ENCODE measurements at regions not wholly inside any gene's neighbourhood (a gene's known extent, or its start where the extent isn't known, plus 50 kb on each side); places are given as distances from the start of the nearest gene placed in this dataset.

- TF ChIP-seq, protein P1, sequence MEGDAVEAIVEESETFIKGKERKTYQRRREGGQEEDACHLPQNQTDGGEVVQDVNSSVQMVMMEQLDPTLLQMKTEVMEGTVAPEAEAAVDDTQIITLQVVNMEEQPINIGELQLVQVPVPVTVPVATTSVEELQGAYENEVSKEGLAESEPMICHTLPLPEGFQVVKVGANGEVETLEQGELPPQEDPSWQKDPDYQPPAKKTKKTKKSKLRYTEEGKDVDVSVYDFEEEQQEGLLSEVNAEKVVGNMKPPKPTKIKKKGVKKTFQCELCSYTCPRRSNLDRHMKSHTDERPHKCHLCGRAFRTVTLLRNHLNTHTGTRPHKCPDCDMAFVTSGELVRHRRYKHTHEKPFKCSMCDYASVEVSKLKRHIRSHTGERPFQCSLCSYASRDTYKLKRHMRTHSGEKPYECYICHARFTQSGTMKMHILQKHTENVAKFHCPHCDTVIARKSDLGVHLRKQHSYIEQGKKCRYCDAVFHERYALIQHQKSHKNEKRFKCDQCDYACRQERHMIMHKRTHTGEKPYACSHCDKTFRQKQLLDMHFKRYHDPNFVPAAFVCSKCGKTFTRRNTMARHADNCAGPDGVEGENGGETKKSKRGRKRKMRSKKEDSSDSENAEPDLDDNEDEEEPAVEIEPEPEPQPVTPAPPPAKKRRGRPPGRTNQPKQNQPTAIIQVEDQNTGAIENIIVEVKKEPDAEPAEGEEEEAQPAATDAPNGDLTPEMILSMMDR (conservative IDR thresholded peaks at IDR 0.05) = no peak
- TF ChIP-seq EZH2 (IDR thresholded peaks at IDR 0.05; ENCODE audit: low read depth) = no peak
These were observed 188.3 kb upstream of the WSCD1 start for GRCh38 chr17:5881849-5882248.
